GM18858 (cell line): ENCODE measurements at regions not wholly inside any gene's neighbourhood (a gene's known extent, or its start where the extent isn't known, plus 50 kb on each side); places are given as distances from the start of the nearest gene placed in this dataset.
"Not testable (repeated sequence)": the region's sequence is repeated elsewhere in the genome, so short reads cannot be mapped to it uniquely, and the experiment has no call there.

Experiments
- ATAC-seq: cut with Tn5 transposase; IDR thresholded peaks from one replicate; pipeline ENCODE4 v1.9.1; 2021; ENCODE audit not compliant: unreplicated experiment

DNA sequence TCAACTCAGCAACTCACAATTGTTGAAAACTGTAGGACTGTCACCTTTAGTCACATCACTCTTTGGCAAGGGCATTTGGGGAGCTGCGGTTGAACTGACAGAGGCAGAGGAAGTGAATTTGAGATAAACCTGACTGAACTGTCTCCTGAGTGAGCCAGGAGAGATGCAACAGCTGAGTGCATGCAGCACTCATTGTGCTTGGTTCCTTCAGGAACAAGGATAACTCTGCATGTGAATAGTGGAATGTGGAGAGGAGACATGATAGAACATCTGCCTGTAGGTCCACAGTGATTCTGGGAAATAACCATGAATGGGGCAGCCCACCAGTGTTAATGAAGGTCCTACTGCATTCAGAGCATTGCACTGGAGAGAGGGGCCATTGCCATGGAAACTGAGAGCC, 494.7 kb downstream of the STK39 start:
- ATAC-seq, result no peak

DNA sequence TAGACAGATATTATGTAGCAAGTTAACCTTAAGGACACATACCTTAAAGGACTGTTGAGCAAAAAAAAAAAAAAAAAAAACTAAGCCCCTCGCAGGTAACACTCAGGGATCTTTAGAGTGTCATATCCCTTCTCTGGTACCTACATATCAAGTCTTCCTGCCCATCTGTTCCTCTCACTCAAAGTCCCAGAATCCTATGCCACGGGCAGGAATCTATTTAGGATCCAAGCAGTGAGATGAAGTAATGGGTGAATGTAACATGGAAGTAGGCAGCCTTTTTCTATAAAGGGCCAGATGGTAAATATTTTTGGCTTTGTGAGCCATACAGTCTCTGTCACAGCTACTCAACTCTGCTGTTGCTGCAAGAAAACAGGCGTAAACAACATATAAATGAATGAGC, 496.7 kb downstream of the STK39 start:
- no peak for ATAC-seq

DNA sequence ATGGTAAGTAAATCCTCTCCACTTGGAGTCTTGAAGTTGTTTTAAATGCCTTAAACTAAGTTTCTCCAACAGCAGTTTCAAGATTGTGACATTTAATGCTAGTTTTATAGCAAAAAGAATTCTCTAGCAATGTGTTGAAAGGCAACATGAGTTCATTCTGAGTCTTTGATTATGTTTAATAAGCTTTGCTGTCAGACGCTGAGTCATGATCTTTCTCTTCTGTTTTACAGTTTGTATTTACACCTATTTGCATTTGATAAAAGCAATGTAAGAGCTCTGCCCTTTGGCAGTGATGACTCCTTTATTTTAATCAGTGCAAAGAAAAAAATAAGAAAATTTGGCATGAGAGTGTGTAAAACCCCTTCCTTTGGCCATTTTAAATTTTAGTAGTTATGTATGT, 497.7 kb downstream of the STK39 start:
- no peak for ATAC-seq

DNA sequence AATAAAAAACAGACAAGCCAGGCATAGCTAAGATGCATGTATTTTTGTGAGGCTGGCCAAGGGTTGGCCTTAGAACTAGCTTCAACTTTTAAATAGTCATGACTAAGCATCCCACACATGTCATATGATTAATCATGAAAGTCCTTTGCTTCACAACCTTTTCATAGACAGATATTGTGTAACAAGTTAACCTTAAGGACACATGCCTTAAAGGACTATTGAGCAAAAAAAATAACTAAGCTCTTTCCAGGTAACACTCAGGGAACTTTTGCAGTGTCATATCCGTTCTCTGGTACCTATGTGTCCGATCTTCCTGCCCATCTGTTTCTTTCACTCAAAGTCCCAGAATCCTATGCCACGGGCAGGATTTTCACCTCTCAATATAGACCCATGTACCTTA, 498.4 kb downstream of the STK39 start:
- ATAC-seq, result no peak

DNA sequence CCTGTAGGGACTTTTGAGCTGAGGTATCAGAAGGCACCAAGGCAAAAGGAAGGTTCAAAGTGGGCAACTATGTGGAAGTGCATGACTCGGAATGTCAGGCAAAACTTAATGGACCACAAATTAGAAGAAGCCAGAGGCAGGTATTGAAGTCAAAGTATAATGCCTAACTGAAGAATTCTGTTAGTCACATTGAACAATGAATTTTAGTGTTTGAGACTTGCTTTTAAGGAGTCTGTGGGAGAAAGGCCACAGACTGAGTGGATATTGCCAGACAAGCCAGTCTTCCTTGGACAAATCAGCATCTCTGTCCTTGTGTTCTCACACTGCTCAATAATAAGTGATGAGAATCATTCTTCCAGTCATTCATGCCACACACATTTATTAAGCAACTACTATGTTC, 498.9 kb downstream of the STK39 start:
- ATAC-seq, result no peak

DNA sequence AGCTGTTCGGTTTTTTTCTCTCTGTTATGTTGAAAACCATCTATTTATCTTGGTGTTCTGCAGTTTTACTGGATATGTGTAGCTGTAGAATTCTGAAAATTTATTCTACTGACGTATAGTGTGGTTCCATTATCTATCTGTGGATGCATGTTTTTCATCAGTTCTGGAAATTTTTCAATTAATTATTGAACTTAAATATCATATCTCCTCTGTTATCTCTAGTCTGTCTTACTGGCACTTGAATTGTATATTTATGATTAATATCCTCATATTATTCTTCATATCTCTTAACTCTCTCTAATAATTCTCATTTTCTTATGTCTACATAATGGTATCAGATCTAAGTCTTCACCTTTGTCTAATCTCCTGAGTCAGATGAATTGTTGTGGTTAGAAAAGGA, 501.7 kb downstream of the STK39 start:
- ATAC-seq, result no peak

DNA sequence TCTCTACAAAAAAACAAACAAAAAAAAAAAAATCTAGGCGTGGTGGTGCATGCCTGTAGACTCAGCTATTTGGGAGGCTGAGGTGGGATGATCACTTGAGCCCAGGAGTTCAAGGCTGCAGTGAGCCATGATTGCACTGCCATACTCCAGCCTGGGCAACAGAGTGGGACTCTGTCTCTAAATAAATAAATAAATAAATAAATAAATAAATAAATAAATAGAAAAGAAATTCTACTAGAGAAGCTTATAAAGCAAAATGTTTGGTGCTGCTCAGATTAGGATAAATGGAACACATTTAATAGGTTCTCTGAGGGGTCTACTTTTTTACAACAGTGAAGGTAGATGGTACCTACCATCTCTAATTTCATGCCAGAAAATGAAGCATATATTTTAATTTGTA, 507.5 kb downstream of the STK39 start:
- ATAC-seq, result not testable (repeated sequence)

DNA sequence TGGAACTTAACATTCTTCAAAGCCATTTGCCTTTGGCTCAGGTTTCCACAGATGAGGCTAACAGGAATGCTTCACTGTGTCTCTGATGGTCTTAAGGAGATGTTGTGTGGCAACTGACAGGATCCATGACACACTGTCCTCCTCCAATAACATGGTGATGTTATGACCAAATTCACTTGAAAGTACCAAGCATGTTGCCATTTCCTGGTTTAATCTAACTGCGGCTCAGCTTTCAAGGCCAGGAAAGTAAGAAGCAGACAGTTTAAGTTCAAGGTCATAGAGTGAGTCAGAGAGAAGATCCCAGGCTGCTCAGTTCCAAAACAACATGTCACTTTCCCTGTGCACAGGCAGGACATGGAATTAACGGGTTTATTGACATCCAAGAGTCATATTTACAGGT, 513.6 kb downstream of the STK39 start:
- ATAC-seq, result no peak

DNA sequence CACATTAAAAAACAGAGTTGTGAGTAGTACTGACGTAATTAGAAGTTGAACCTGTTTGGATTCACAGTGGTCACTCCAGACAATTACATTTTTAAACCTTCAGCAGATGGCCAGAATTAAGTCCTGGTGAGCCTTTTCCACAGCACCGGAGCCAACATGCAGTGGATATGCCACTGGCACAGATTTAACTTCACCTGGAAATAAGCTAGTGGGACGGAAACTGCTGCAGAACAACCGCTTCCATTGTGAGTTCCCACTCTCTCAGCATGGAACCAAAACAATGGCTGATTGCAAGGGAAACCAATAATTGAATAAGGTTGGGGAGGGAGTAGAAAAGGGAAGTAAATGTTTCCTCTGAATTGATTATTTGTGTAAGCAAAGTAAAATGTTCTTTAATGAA, 515.1 kb downstream of the STK39 start:
- ATAC-seq, result no peak

DNA sequence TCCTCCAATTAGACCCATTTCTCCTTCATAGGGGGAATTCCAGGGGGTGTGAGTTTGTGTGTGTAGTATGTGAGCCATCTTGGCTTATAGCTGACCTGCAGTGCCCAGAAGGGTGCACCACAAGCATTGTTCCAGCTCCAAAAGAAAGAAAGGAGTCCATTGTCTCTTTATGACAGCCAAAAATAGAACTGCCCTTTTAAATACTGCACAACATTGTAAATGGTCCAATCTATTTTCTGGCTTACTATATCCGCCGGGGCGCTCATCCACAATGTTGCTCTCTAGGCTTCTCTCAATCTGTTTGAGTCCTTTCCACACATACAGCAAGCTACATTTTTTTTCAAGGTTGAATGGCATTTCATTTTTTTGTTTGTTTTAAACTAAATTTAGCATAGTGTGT, 517.5 kb downstream of the STK39 start:
- ATAC-seq, result no peak

DNA sequence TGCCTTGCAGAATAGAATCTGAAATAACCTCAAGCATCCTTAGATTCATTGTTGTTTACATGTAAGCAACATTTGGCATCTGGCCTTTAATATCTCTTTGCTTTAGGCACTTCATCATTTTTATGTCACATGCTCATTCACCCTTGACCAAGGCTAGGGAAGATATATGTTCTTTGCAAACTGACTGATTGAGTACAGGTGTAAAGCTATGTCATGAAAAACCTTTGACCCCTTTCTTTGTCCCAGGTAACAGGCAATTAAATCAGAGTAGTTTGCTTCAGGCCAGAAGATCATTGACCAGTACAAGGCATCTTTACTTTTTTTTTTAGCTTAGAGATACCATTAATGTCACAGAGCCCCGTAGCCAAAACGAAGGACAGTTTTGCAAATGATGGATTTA, 520.6 kb downstream of the STK39 start:
- ATAC-seq, result no peak

DNA sequence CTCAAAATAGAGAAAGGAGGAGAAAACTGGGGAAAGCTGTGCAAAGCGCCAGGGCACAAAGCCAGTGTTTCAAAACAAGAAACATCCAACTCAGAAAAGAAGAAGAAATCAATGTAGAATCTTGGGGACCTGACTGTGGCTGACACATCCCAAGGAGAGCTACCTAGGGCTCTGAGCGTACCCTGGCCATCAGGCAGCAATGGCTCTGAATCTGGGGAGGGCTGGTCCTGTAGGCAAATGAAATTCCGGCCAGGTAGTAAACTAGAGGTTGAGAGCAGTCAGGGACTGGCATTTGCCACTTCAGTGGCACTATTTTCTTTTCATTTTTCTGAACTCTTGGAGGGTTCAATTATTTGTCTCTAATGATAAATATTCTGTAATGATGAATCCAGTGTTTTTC, 525.8 kb downstream of the STK39 start:
- no peak for ATAC-seq

DNA sequence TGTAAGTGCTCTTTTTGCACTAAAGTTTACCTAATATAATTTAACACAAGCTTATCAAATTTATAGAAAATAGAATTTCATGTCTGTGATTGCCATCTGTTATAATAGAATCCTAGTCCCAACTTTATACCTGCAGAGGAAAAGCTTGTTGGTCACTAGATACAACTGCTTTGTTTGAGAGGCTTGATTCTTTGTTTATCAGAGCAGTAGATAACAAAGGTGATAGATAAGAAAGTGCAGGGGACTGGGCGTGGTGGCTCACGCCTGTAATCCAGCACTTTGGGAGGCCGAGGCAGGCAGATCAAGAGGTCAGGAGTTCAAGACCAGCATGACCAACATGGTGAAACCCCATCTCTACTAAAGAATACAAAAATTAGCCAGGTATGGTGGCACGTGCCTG, 528.0 kb downstream of the STK39 start:
- no peak for ATAC-seq

DNA sequence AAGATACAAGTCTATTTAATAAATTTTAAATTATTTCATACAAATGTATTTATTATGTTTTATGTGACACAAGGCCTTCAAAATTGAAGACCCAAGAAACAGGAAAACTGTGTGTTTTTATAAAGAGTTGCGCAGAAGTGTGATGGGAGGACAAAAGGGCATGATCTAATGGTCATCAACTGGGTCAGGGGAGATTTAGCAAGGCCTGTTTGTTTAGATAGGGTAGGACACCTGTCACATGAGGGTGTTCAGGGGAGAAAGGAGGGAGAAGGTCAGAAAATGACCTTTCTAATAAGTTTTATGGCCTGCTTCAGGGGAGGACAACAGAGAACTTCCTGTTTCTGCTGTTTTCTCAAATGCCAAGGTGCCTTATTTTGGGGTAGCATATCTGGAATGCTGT, 528.8 kb downstream of the STK39 start:
- no peak for ATAC-seq

DNA sequence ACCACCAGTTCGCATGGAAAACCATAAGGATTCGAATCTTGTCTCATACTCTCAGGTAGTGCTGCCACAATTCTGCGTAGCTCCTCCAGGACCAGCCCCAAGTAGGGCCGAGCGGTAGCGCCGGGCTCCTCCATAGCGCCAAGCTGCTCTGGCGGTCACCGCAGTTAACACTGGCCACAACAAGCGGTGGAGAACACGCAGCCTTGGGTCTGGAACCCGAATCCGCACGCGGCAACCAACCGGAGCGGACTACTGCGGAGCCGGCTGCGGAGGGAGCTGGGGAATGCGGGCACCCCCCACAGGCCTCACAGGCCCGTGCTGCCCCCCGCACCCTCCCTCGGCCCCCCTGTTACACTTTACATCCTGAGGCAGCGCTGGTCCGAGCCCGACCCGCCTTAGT, 531.5 kb downstream of the STK39 start:
- no peak for ATAC-seq

DNA sequence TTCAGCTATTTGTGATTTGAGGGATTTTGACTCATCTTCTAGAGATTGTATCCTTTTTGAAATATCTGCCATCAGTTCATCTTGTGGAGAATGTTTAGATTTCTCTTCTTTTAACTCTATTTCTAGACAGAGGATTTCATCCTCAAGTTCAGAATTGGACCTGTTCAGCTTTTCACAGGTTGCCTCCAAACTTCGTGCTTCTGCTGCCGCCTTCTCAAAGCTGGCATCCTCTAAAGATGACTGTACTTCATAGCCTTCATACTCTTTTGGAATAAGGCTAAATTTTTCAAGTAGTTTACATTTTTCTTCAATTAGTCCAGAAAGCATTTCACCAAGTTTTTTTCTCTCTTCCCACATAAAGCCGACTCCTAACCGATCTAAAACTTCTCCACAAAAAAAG, 531.9 kb downstream of the STK39 start:
- ATAC-seq, result not testable (repeated sequence)

DNA sequence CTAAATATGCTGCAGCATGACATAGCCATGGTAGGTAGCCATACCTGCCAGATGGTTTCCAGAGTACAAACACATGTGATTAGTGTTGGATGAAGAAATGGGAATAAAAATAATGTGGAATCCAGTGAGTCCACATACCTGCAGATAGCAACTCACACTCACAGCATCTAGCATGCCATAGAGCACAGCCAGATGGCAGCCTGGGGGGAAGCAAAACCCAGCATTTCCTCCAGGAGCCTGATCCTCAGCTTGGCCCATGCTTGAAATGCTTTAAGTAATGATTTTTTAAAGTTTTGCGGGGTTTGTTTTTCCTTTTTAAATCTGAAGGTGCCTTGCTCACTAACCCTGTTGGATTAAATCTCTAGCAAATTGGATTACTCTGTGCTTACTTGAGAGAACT, 535.1 kb downstream of the STK39 start:
- ATAC-seq, result no peak

DNA sequence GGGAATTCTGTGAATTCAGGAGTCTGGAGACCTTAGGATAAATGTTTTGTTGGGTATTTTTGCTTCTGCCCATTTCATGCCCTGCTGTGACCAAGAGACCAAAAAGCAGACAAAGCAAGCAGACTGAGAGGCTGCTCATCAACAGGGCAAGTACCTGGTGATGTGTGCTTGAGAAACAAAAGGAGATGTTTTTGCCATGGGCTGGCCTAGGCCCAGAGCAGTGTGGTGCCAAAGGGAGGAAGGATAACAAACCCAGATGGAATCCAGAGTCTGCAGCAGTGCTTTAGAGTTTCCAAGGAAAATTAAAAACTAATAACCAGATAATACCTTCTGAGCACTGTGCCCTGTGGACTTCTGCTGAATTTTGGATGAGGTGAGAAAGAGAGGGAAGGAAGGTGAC, 538.4 kb downstream of the STK39 start:
- ATAC-seq, result no peak

DNA sequence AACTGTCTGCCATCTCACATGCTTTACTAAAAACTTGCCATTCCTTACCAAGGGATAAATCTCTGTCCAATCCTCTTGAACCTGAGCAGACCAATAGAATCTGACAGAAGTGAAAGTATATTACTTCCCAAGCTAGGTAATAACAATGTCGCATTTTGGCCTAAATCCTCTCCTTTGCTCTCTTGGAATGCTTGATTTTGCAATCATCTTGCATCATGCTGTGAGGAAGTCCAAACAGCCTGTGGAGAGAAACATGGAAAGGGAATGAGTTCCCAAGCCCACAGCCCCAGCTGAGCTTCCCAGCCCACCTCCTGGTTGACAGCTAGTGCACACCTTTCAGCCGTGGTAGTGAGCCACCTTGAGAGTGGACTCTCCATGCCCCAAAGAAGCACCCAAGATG, 540.6 kb downstream of the STK39 start:
- no peak for ATAC-seq

DNA sequence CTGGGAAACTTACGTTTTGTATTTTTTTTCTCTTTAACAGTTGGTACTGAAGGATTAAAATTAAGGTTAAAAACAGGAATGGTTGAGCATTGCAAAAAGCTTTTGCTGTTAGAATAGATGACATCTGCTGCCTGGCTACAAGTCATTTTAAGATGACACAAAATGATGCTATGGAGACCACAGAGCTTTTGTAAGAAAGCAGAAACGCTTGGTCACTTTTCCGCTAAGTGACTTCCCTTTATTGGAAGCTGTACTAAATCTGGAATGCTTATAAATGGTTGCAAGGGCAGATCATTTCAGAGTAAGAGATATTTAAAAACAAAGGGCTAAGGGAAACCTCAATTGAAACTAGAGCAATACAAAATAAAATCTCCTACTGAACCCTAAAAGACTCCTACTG, 544.0 kb downstream of the STK39 start:
- ATAC-seq, result no peak

DNA sequence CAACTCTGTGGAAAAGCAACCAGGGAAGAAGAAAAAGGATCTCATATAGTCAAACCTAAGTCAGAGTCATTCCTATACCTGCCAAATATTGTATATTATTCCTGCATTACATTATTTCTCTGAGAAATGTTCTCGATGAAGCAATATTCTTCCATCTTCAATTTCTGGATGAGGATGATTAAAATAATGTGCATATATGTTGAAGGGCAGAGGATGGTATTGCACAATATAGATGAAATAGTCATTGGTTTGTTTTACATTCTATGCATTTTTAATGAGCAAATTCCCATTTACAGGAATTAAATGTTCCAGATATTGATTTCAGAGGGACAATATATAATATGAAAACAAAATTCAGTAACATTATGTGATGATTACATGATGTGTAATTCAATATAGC, 545.2 kb downstream of the STK39 start:
- ATAC-seq, result no peak

DNA sequence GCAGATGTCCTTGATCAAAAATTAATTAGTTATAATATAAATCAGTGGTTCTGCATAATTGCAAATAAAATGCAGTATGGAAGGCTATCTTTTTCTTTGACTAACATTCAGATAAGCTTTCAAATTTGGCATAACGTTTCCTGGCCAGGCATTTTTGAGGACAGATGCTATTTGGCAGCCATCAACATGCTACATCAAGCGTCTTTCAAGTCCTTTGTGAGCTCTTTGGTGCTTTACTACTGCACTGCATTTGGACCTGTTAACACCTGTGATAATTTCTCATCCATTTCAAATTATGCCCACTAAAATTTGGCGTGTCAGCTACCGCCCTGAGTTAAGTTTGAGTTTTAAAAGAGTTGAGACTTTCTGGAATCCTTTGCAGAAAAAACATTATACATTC, 545.7 kb downstream of the STK39 start:
- no peak for ATAC-seq

DNA sequence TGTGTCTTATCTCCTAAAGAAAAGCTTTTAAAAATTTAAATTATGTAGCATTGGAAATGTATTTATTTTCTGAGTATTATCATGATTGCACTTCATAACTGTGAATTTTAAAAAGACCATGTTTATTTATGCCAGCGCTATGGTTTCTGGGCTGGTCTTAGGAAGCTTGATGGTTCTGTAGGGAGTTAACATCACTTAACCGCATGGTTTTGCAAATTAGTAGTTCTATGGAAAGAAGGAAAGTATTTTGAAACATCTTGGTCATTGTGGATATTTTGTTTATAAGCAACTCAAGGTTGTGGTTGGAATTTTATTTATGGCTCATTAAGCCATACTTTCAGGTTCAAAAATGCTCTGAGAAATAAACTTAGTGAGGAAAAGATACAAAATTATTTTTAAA, 549.4 kb downstream of the STK39 start:
- no peak for ATAC-seq

DNA sequence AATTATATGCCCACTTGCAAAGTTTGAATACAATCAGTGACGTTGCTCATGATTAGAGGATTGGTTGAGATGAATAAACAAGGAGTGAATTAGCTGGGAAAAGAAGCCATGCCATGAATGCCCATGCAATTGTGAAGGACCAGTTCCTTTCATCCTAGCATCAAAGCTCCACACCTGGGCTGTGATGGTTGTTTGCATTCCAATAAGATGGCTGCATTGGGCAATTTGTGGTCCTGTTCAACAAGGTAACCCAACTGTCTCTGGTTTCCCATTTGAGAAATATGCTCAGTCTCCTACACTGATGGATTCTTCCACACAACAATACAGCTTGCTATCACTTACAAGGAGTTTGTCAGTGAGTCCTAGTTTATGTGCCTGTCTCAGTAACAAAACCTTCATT, 550.2 kb downstream of the STK39 start:
- no peak for ATAC-seq
